Left lung (tissue), 4 donors: ENCODE measurements at regions not wholly inside any gene's neighbourhood (a gene's known extent, or its start where the extent isn't known, plus 50 kb on each side); places are given as distances from the start of the nearest gene placed in this dataset.
A peak's percentile ranks its signal among the peaks of the same experiment; 100 is the strongest.

ENCODE experiments used
- ATAC-seq: fragments of 200-7000 bp; cut with Tn5 transposase; one replicate; pipeline ENCODE4 v1.9.1; 2020; ENCODE audit warnings: moderate library complexity
- DNase-seq, 4 donors: peaks; one replicate each; pipeline ENCODE4 v3.0.0-alpha.2; 2013 to 2020
- H3K27ac ChIP-seq, 2 donors: fragments of 200-600 bp; sonication (generic) in 1 of 2; one replicate each; pipeline versions ENCODE4 v1.5.0 to v1.8.0; 2020 to 2021
- H3K27me3 ChIP-seq, 2 donors: fragments of 200-600 bp; sonication (generic) in 1 of 2; one replicate each; pipeline versions ENCODE4 v1.5.0 to v1.8.0; 2020 to 2021
- H3K36me3 ChIP-seq, 2 donors: fragments of 200-600 bp; sonication (generic) in 1 of 2; one replicate each; pipeline versions ENCODE4 v1.5.0 to v1.8.0; 2020 to 2021
- H3K4me1 ChIP-seq, 2 donors: fragments of 200-600 bp; one replicate each; pipeline ENCODE4 v1.8.0; 2021
- H3K4me3 ChIP-seq, 2 donors: fragments of 200-600 bp; sonication (generic) in 1 of 2; one replicate each; pipeline versions ENCODE4 v1.5.0 to v1.8.0; 2020 to 2021; ENCODE audit warnings: mild to moderate bottlenecking in 1 of 2
- H3K9me3 ChIP-seq, 2 donors: fragments of 200-600 bp; sonication (generic) in 1 of 2; one replicate each; pipeline versions ENCODE4 v1.5.0 to v1.8.0; 2020 to 2021
- CTCF ChIP-seq, 2 donors: fragments of 200-600 bp; sonication (generic) in 1 of 2; IDR thresholded peaks; one replicate each; pipeline versions ENCODE4 v1.5.0 to v1.8.0; 2021; ENCODE audit warnings: antibody characterized with exemption in 2 of 2
- intact Hi-C, 2 donors: fragments of 100-400 bp; cut with DNase I; formaldehyde crosslinking; loops; one replicate each; pipeline versions ENCODE4 v1.11.2 to v1.14.2; 2022
- donor health status: DM: no; HTN: yes; CAD: no.
- donor health status: DM: no; HTN: no; CAD: no.

DNA sequence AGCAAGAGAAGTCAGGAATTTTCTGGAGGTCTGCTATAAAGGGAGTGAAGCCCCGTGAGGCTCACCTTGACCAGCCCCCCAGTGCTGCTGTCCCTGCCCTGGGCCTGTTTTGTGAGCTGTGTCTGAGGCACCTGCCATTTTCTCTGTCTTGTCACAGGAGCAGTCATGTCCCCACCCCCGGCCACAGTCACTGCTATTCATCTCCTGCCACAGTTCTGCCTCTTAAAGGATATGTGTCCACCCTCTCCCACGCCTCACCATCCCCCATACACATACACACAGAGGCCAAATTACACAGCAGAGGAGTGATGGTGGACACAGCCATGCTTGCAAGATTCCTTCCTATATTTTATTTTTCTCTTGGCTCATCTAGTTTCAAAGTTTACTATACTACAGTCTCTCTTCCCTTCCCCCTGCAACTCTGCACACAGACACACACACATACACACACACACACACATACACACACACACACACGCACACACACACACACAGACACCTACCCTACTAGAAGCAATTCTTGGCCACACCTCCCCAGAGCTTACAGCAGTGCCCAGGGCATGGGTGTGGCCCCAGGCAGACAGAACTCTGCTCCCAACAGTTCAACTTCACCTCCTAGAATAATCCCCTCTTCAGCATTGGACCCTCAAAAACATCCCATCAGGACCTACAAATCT lies 68.7 kb upstream of the TAB2 start:
- Histone ChIP-seq H3K9me3 (no peaks in the 10 kb centered on the region), H3K27me3 (no peaks in the 10 kb centered on the region), H3K4me3 (no peak overlapping the region), H3K27ac (no peak overlapping the region), H3K36me3 (no peaks in the 10 kb centered on the region), H3K4me1 (peaks cover 0 to 9% of the 10 kb centered on the region in 2 donors)
- no peak for DNase-seq
- intact Hi-C loops: no loop called here
- ATAC-seq: peak; percentile 77
- no peak for TF ChIP-seq CTCF (IDR thresholded peaks at IDR 0.05)

DNA sequence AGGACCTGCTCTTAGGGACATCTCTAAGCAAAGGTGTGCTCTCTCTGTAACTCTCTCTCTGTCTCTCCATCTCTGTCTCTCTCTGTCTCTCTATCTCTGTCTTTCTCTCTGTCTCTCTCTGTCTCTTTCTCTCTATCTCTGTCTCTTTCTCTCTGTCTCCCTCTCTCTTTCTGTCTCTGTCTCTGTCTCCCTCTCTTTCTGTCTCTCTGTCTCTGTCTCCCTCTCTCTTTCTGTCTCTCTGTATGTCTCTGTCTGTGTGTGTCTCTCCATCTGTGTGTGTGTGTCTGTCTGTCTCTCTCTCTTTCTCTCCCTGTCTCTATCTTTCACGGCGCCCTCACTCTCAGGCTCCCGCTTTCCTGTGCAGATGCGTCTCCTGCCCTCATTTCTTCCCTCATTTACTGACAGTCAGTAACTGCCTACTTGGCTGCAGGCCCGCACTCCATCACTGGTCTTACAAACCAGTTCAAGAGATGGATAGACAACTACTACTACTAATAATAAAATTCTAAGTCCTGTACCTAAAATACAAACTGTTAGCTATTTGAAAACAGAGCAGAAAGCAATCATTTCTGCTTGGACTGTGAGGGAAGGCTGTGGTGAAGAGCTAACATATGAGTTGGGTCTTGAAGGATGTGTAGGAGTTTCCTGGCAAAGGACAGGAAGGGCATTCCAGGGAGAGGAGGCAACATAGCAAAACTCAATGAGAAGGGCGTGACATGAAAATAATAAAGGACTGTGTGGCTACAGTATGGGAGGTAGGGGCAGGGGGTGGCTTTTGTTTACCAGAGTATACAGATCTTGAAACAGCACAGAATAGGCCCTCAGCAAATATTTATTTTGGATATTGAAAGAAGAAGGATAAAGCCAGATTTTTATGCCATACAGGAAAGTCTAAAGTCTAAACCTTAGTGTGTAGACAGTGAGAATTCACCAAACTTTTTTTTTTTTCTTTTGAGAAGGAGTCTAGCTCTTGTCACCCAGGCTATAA lies 67.8 kb upstream of the TAB2 start:
- intact Hi-C loops: no loop called here
- ATAC-seq (no peak), DNase-seq (no peak)
- Histone ChIP-seq H3K27ac (no peak overlapping the region), H3K36me3 (no peaks in the 10 kb centered on the region), H3K27me3 (no peaks in the 10 kb centered on the region), H3K4me3 (no peak overlapping the region), H3K4me1 (peaks cover 0 to 9% of the 10 kb centered on the region in 2 donors), H3K9me3 (no peaks in the 10 kb centered on the region)
- TF ChIP-seq CTCF (IDR thresholded peaks at IDR 0.05): no peak

- ATAC-seq: no peak
- intact Hi-C loops: no loop called here
Measured at GRCh38 chr6:149250951-149251350, 66.6 kb upstream of the TAB2 start.

DNA sequence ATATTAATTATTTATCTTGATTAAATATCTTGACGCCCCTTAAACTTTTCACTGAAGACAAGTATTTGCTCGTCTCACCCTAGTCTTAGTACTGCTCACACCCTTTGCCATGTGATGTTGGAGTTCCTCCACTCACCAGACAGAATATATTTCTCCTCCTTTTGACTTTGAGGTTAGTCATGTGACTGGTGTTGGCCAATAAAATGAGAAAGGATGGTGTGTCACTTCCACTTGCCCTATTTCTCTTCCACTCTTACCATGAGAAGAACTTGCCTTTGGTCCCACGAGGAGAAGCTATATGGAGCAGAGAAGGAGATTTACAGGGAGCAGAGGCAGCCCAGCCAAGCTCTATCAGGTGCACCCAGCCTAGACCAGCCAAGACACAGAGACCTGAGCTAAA lies 64.9 kb upstream of the TAB2 start:
- no peaks in the 10 kb centered on the region for H3K27me3 ChIP-seq
- peaks cover 0 to 19% of the 10 kb centered on the region in 2 donors for H3K4me1 ChIP-seq
- intact Hi-C loops: no loop called here
- DNase-seq (no peak), ATAC-seq (no peak)
- H3K4me3 ChIP-seq: no peak overlapping the region
- no peak for TF ChIP-seq CTCF (IDR thresholded peaks at IDR 0.05)
- H3K36me3 ChIP-seq: no peaks in the 10 kb centered on the region
- H3K9me3 ChIP-seq: no peaks in the 10 kb centered on the region
- H3K27ac ChIP-seq: no peak overlapping the region

More at GRCh38 chr6:149250951-149251350, 66.6 kb upstream of the TAB2 start:
- Histone ChIP-seq H3K4me3 (no peak overlapping the region), H3K27ac (no peak overlapping the region), H3K36me3 (no peaks in the 10 kb centered on the region), H3K4me1 (peaks cover 0 to 13% of the 10 kb centered on the region in 2 donors), H3K27me3 (no peaks in the 10 kb centered on the region), H3K9me3 (no peaks in the 10 kb centered on the region)
- TF ChIP-seq CTCF (IDR thresholded peaks at IDR 0.05): no peak
- no peak for DNase-seq

DNA sequence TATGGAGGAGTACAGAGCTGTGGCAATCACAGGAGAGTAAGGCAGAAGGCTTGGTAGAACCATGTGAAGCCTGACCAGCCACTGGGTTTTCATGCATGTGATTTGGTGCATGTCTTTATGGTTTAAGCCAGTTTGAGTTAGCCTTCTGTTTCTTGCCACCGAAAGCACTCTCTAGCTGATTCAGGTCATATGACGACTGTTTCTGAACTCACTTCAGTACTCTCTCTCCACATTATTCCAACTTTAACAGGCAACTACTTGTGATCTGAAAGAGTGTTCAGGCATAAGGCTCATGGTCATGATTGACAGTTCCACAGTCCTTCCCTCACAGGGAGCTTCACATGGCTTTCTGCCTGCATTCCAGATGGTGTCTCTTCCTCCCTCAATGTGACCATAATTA lies 63.3 kb upstream of the TAB2 start:
- Histone ChIP-seq H3K4me1 (peaks cover 0 to 10% of the 10 kb centered on the region in 2 donors), H3K36me3 (no peaks in the 10 kb centered on the region), H3K4me3 (no peak overlapping the region), H3K27me3 (no peaks in the 10 kb centered on the region), H3K9me3 (no peaks in the 10 kb centered on the region), H3K27ac (no peak overlapping the region)
- DNase-seq: no peak
- intact Hi-C loops: no loop called here
- no peak for ATAC-seq
- TF ChIP-seq CTCF (IDR thresholded peaks at IDR 0.05): no peak
